Panc1 (cell line): ENCODE measurements at regions not wholly inside any gene's neighbourhood (a gene's known extent, or its start where the extent isn't known, plus 50 kb on each side); places are given as distances from the start of the nearest gene placed in this dataset.

Experiments
- CTCF ChIP-seq: fragments of 450-650 bp; IDR thresholded peaks from 2 replicates; pipeline ENCODE4 v1.5.1; 2017; ENCODE audit warnings: mild to moderate bottlenecking
- POLR2AphosphoS5 ChIP-seq: IDR thresholded peaks from 2 replicates; pipeline ENCODE4 v1.6.1; 2012; ENCODE audit warnings: mild to moderate bottlenecking, low read depth, low read length, moderate library complexity
- REST ChIP-seq, 2 experiments: IDR thresholded peaks; 2 replicates each; pipeline ENCODE4 v1.6.1; 2011 to 2012; ENCODE audit warnings: low read depth in 2 of 2, control low read depth in 1 of 2, low read length in 1 of 2, mild to moderate bottlenecking in 1 of 2, moderate library complexity in 1 of 2; ENCODE audit not compliant: insufficient read depth in 1 of 2
- SIN3A ChIP-seq: IDR thresholded peaks from 2 replicates; pipeline ENCODE4 v1.6.1; 2012; ENCODE audit warnings: low read depth, mild to moderate bottlenecking, low read length, moderate library complexity, borderline replicate concordance; ENCODE audit not compliant: insufficient read depth
- TCF7L2 ChIP-seq: IDR thresholded peaks from 2 replicates; pipeline ENCODE4 v1.6.1; 2011; ENCODE audit warnings: mild to moderate bottlenecking, low read depth, low read length, inconsistent platforms

DNA sequence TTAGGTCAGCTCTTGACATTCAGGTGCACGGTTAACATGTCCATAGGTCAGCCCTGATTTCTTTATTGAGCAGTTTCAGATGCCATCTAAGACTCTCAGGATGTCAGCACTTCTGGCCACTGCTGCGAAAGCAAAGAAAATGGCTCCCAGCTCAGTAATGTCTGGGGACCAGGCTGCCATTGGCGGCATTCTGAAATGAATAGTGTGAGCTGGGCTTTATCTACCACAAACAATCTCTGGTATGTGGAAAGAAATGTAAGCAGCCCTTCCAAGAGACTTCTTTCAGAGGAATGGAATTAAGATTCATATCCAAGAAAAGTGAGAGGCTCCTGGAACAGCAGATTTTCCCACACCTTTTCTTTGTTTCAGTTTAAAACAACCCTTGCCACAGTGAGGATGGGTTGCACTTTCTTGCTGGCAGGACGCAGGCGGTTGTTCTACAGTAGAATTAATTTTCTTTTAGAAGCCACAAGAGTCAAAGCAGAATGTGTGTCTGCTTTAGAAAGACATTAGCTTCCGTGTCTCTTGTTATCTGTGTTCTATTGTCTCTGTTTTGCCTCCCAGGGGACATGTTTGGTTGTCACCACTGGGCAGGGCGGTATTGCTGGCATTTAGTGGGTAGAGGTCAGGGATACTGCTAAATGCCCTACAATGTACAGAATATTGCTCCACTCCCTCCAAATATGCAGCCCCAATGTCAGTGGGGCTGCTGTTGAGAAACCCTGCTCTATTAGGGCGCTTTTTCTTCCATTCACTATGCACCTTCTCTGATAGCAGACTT is 149.9 kb upstream of the ANKH start:
- no peak for TF ChIP-seq CTCF
- no peak for TF ChIP-seq POLR2AphosphoS5
- no peak for TF ChIP-seq SIN3A
- TF ChIP-seq TCF7L2: no peak
- no peak for TF ChIP-seq REST (IDR thresholded peaks at IDR 0.05; ENCODE audit: insufficient read depth in 1 of 2, low read depth in 2 of 2, low read length in 1 of 2)
